ENCODE measurements at regions not wholly inside any gene's neighbourhood (a gene's known extent, or its start where the extent isn't known, plus 50 kb on each side); places are given as distances from the start of the nearest gene placed in this dataset.

DNA sequence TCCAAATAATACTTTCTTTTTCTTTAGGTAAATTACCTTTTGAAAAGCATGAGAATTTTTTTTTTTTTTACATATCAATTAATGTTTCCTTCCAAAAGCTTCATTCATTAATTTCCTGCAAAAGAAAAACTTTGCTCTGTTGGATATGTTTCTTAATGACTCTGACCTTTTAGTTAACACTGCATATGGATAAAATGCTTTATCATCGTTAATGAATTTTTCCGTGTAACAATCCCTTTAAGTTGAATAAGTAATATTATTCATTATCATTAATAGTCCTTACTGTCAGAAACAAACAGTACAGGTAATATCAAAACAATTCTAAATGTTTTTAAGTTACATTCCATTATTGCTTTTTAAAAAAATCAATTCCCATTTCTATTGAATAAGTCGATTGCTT, 345.1 kb downstream of the SAMD5 start:
- H3K36me3 Mint-ChIP-seq = no peaks in the 10 kb centered on the region
- no peaks in the 10 kb centered on the region for H3K27me3 Mint-ChIP-seq
- H3K4me3 Mint-ChIP-seq = no peak overlapping the region
- no peaks in the 10 kb centered on the region for H3K4me1 Mint-ChIP-seq (ENCODE audit: low read depth)
- no peak overlapping the region for H3K27ac Mint-ChIP-seq
- no peaks in the 10 kb centered on the region for H3K9me3 Mint-ChIP-seq (ENCODE audit: low read depth)

DNA sequence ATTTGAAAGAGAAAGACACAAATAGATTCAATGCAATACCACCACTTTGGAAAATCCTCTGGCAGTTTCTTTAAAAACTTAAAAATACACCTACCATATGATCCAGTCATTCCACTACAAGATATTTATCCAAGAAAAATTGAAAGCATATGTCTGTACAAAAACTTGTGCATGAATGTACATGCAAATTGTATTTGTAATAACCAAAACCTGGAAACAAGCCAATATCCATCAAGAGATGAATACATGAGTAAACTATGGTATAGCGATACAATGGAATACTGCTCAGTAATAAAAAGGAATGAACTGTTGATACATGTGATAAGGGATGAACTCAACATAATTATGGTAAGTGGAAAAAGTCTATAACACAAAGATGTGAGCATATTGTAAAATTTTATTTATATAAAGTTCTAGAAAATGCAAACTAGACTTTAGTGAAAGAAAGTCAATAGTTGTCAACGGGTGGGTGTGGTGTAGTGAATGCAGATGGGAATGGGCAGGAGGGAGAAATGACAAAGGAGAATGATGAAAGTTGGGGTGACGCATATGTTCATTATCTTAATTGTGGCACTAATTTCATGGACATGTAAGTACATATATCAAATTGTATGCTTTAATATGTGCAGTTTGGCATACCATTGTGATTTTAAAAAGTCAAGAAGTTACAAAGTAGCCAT, 347.5 kb downstream of the SAMD5 start:
- Mint-ChIP-seq H3K27me3 (no peaks in the 10 kb centered on the region), H3K4me1 (ENCODE audit: low read depth) (no peaks in the 10 kb centered on the region), H3K36me3 (no peaks in the 10 kb centered on the region), H3K9me3 (ENCODE audit: low read depth) (no peaks in the 10 kb centered on the region), H3K27ac (no peak overlapping the region), H3K4me3 (no peak overlapping the region)

DNA sequence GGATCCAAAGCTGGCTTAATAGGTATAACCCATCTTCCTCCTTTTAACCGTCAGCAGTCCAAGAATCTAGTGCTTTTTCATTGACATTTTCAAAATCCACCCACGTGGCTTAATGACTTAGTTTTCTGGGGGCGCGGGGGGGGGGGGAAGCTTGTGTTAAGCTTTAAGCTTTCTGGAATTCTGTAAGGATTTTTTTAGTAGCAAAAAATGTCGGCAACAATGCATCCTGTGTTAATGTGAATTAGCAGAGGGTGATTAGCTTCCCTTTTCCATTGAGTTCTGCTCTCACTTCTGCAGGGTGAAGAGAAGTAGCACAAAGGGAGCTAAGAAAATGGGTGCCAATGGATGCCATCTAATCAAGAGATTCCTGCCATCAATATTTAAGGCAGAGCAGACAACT, 348.2 kb downstream of the SAMD5 start:
- Mint-ChIP-seq H3K4me3 (no peak overlapping the region), H3K4me1 (ENCODE audit: low read depth) (no peaks in the 10 kb centered on the region), H3K36me3 (no peaks in the 10 kb centered on the region), H3K9me3 (ENCODE audit: low read depth) (no peaks in the 10 kb centered on the region), H3K27me3 (no peaks in the 10 kb centered on the region), H3K27ac (no peak overlapping the region)

DNA sequence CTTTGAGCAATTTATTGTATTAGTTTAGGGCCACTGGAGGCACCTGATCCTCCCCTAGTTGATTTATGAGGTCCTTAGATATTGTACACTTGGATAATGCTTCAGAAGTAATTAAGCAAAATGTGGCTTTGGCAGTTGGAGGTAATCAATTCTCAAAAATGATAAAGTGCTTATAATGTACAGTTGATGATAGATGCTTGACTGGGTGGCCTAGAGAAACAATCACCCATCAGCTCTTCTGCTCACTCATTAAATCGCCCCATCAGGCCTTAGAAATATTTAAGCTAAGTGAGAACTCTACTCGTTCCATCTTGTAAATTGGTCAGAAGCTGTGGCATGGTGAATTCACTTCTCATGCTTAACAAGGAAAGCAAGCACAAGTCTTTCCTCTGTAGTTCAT, 349.9 kb downstream of the SAMD5 start:
- H3K9me3 Mint-ChIP-seq (ENCODE audit: low read depth) = no peaks in the 10 kb centered on the region
- H3K4me1 Mint-ChIP-seq (ENCODE audit: low read depth) = no peaks in the 10 kb centered on the region
- no peaks in the 10 kb centered on the region for H3K27me3 Mint-ChIP-seq
- H3K4me3 Mint-ChIP-seq = no peak overlapping the region
- no peak overlapping the region for H3K27ac Mint-ChIP-seq
- H3K36me3 Mint-ChIP-seq = no peaks in the 10 kb centered on the region

DNA sequence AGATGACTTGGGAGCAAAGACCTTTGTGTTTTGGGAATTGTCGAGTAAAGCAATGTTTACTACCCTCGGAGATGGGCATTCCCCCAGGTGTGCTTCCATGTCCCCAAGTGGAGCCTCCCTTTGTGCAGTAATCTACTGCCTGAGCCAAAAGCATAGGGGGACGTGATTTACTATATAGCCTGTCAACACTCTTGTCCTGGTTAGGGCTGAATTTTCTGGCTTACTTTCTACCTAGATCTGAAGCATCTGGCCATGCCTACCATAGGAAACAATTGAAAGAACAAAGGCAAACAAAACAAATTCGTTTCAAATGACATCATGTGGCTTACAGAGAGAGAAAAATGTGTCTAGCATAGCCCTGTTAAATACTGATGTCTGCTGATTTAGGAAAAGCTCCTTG, 350.6 kb downstream of the SAMD5 start:
- Mint-ChIP-seq H3K27ac (no peak overlapping the region), H3K4me3 (no peak overlapping the region), H3K9me3 (ENCODE audit: low read depth) (no peaks in the 10 kb centered on the region), H3K27me3 (no peaks in the 10 kb centered on the region), H3K36me3 (no peaks in the 10 kb centered on the region), H3K4me1 (ENCODE audit: low read depth) (no peaks in the 10 kb centered on the region)

DNA sequence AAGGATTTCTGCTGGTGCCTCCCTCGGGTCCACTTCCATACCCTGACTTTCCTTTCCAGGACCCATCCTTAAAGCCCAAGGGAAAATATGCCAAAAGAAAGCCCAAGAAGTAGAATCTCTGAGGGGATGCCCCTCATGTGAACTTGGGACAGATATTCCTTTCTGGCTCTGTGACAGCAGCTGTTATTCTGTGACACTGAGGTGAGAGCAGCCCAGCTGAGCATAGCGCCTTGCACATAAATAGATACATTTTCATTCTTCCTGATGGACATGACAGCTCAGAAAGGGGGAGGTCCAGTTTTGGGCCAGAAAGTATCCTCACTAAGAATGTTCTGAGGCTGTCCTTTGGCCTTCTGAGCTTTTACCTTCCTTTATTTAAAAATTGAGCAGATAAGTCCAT, 353.2 kb downstream of the SAMD5 start:
- Mint-ChIP-seq H3K27ac (no peak overlapping the region), H3K36me3 (no peaks in the 10 kb centered on the region), H3K27me3 (no peaks in the 10 kb centered on the region), H3K4me1 (ENCODE audit: low read depth) (no peaks in the 10 kb centered on the region), H3K4me3 (no peak overlapping the region), H3K9me3 (ENCODE audit: low read depth) (no peaks in the 10 kb centered on the region)

DNA sequence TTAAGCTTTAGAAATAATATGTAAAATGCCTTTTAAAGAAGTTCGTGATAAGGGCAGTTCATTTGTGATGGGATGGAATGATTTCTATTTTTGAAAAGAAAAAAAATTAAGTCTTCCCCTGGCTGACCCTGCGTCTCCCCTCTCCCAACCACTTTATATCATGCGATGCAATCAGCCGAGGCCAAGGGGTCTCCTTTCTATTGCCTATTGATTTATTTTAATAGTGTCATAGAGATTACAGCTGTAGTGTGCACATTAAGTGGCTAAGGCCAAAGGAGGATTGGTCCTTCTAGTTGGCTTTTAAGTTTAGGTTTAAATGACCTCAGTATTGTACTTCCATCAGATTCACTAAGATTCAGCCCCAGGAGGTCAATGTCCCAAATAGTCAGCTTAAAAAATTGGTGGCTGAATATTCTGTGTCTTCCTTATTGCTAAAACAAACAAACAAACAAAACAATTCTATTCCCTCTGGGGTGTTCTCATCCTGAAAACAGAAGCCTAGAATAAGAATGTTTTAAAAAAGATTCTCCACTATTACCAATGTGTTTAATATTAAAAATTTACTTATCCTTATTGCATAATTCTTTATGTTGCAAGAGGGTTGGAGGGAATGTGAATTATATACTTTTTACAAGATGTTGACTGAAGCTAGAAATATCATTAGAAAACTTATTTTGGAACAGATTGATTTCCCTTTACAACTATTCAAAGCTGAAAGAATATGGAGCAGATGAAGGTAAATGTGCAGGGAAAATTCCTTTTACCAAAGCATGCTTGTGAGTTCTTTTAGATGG, 359.1 kb downstream of the SAMD5 start:
- Mint-ChIP-seq H3K36me3 (no peaks in the 10 kb centered on the region), H3K27ac (no peak overlapping the region), H3K4me1 (ENCODE audit: low read depth) (no peaks in the 10 kb centered on the region), H3K27me3 (no peaks in the 10 kb centered on the region), H3K4me3 (no peak overlapping the region), H3K9me3 (ENCODE audit: low read depth) (no peaks in the 10 kb centered on the region)

DNA sequence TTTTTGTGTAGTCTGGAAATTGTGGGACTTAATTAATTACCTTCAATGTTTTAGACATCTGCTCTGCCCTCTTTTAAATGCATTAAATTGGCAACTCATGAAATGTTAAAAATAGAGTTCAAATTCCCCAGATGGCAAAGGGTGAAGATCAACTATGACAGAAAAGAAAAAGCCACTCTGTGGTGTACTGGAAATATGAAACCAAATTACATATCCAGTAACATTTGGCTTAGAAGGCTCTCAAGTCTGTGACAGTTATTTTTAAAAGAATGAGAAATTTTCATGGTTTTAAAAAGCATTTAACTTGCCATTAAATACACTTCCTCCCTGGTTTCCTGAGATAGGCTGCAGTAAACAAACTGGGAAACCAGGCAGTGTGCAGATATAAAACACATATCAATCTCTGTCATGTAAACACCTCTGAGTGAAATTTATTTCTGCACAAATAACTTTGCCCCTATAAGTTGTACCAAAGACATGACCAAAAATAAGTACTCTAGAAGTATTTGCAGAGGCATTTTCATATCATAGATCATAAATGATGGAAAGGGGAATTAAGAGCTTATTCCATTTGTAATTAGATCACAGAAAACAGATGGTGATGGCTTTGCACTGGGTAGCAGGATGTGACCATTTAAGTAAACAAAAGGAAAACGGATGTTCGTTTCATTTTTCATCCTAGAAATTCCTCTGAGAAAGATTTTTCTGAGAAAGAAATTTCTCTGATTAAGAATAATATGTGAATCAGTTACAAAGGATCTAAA, 360.1 kb downstream of the SAMD5 start:
- Mint-ChIP-seq H3K27ac (no peak overlapping the region), H3K9me3 (ENCODE audit: low read depth) (no peaks in the 10 kb centered on the region), H3K27me3 (no peaks in the 10 kb centered on the region), H3K4me1 (ENCODE audit: low read depth) (no peaks in the 10 kb centered on the region), H3K4me3 (no peak overlapping the region), H3K36me3 (no peaks in the 10 kb centered on the region)

DNA sequence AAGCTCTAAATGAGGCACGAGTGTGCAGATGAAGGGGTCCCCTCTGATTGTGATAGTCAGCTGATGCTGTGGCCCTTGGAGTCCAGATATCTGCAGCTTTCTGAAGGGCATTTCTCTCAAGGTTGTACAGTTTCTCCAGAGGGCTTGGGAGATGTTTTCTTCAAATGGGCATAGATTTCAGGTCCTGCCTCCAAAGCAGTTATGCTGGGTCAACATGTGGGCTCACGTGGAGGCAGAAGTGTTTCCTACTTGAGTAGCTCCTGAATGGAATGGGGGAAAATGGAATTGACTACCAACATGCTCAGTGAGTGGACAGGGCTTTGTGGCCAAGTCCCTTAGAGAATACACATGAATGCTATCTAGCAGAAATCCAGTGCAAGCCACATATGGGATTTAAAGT, 360.7 kb downstream of the SAMD5 start:
- Mint-ChIP-seq H3K36me3 (no peaks in the 10 kb centered on the region), H3K4me1 (ENCODE audit: low read depth) (no peaks in the 10 kb centered on the region), H3K4me3 (no peak overlapping the region), H3K27ac (no peak overlapping the region), H3K27me3 (no peaks in the 10 kb centered on the region), H3K9me3 (ENCODE audit: low read depth) (no peaks in the 10 kb centered on the region)

DNA sequence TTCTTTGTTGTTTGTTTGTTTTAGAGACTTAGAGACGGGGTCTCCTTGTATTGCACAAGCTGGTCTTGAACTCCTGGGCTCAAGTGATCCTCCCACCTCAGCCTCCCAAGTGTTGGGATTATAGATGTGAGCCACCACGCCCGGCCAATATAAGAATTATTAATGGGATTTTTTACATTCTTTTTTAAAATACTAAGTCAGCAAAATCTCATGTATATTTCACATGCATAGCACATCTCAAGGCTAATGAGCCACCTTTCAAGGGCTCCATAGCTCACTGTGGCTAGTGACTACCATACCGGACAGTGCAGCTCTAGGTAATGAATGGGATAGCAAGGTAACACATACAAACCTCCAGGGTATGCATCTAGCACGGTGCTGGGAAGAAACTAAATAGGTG, 361.4 kb downstream of the SAMD5 start:
- no peaks in the 10 kb centered on the region for H3K36me3 Mint-ChIP-seq
- H3K4me1 Mint-ChIP-seq (ENCODE audit: low read depth) = no peaks in the 10 kb centered on the region
- H3K27ac Mint-ChIP-seq = no peak overlapping the region
- H3K4me3 Mint-ChIP-seq = no peak overlapping the region
- no peaks in the 10 kb centered on the region for H3K27me3 Mint-ChIP-seq
- H3K9me3 Mint-ChIP-seq (ENCODE audit: low read depth) = no peaks in the 10 kb centered on the region

DNA sequence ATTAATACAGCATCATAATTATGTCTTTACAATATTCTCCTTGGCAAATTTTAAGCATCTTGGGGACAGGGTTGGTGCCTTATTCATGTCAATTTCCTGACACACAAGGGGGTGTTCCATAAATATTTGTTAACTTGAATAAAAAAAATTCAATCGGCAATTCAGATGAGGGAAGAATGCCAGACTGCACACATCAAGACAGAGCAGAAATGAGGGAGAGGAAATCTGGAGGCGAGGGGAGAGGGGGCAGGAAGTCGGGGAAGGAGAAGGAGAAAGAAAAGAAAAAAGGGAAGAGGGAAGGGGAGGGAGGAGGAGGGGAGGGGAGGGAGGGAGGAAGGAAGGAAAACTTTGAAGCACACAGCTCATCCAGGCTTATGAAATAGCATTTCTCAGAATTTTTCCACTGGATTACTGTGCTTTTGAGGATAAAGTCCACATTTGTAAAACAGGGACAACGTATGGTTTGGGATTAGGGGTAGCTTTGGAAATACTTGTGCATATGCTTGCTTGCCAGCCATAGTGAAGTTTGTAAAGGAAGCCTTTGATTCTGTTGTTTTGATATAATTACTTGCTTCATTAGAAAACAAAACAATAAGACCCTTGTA, 362.1 kb downstream of the SAMD5 start:
- no peak overlapping the region for H3K27ac Mint-ChIP-seq
- no peaks in the 10 kb centered on the region for H3K9me3 Mint-ChIP-seq (ENCODE audit: low read depth)
- no peaks in the 10 kb centered on the region for H3K36me3 Mint-ChIP-seq
- H3K4me3 Mint-ChIP-seq = no peak overlapping the region
- H3K4me1 Mint-ChIP-seq (ENCODE audit: low read depth) = no peaks in the 10 kb centered on the region
- no peaks in the 10 kb centered on the region for H3K27me3 Mint-ChIP-seq

DNA sequence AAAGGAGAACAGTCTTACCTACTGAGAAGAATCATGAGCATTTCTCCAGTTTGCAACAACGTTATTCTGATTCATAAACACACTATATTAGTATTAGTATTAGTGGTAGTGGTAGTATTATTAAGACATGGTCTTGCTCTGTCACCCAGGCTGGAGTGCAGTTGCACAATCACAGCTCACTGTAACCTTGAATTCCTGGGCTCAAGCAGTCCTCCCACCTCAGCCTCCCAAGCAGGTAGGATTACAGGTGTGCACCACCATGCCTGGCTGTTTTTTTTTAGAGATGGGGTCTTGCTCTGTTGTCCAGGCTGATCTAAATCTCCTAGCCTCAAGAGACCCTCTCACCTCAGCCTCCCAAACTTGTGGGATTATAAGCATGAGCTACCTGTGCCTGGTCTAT, 363.5 kb downstream of the SAMD5 start:
- no peaks in the 10 kb centered on the region for H3K27me3 Mint-ChIP-seq
- H3K4me3 Mint-ChIP-seq = no peak overlapping the region
- H3K4me1 Mint-ChIP-seq (ENCODE audit: low read depth) = no peaks in the 10 kb centered on the region
- no peaks in the 10 kb centered on the region for H3K9me3 Mint-ChIP-seq (ENCODE audit: low read depth)
- no peak overlapping the region for H3K27ac Mint-ChIP-seq
- no peaks in the 10 kb centered on the region for H3K36me3 Mint-ChIP-seq

DNA sequence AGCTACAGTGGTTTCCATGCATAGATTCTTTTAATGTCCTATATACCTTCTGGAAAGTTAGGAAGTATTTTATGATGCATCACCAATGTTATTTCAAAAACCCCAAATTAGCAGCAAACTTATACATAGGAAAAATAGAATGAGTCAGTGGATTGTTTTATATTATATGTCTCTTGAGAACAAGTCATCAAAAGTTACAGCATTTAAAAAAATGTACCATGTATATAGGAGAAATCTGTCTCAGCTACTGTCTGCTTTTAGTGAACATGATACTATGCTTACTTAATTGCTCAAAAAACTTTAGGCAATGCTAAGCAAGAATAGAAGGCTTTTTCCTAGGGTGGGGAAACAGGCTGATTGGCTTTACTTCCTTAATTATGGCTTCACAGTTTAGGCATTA, 365.3 kb downstream of the SAMD5 start:
- Mint-ChIP-seq H3K27me3 (no peaks in the 10 kb centered on the region), H3K27ac (no peak overlapping the region), H3K9me3 (ENCODE audit: low read depth) (no peaks in the 10 kb centered on the region), H3K4me3 (no peak overlapping the region), H3K36me3 (no peaks in the 10 kb centered on the region), H3K4me1 (ENCODE audit: low read depth) (no peaks in the 10 kb centered on the region)

DNA sequence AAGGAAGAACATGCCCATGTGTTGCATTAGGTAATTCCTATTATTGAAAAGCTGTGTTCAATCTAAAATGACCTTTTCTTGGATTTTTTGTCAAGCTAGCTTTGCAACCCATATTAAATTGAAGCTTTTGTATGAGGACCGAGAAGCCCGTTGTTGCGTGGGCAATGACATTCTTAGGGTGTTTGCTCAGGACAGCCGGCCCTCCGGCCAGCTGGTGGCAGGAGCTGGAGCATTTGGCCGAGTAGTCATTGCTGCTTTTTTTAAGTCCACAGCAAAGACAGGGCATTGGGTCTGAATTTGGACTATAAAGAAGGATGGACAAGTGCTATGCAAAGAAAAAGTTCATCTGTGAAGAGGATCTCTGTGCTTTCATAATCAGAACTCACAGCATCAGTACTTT, 365.8 kb downstream of the SAMD5 start:
- H3K27me3 Mint-ChIP-seq = no peaks in the 10 kb centered on the region
- H3K4me3 Mint-ChIP-seq = no peak overlapping the region
- no peaks in the 10 kb centered on the region for H3K4me1 Mint-ChIP-seq (ENCODE audit: low read depth)
- H3K36me3 Mint-ChIP-seq = no peaks in the 10 kb centered on the region
- H3K27ac Mint-ChIP-seq = no peak overlapping the region
- no peaks in the 10 kb centered on the region for H3K9me3 Mint-ChIP-seq (ENCODE audit: low read depth)

DNA sequence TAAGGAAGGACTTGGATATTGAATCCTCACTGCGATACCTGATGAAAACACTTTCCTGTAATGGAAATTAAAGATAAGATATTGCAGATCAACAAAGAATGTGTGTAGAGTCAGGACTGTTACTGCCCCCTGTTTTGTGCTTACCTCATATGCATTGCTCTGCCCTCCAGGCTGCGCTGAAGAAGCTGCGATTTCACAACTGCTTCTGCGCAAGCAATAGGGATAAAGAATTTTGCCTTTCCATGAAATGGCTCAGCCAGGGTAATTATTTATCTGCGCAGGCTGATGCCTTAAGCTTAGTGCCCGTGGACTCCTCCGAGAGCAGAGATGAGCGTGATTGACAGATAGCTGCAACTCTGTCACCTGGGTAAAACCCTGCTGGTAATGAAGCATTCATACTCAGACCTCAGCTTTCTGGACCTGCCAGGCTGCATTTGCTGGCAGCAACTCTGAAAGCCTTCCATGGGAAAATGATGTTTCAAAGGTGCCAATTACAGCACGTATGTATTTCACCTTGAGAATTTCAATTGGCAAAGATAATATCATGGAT, 370.6 kb downstream of the SAMD5 start:
- H3K9me3 Mint-ChIP-seq (ENCODE audit: low read depth) = no peaks in the 10 kb centered on the region
- no peaks in the 10 kb centered on the region for H3K36me3 Mint-ChIP-seq
- H3K27me3 Mint-ChIP-seq = no peaks in the 10 kb centered on the region
- H3K4me3 Mint-ChIP-seq = no peak overlapping the region
- no peak overlapping the region for H3K27ac Mint-ChIP-seq
- no peaks in the 10 kb centered on the region for H3K4me1 Mint-ChIP-seq (ENCODE audit: low read depth)
